Neural cell (in vitro differentiated cells): ENCODE measurements at regions not wholly inside any gene's neighbourhood (a gene's known extent, or its start where the extent isn't known, plus 50 kb on each side); places are given as distances from the start of the nearest gene placed in this dataset.

Experiments
- H2AFZ ChIP-seq: fragments of 200-600, 300-800 bp; sonication (generic), shearing (Covaris generic); 2 replicates; pipeline ENCODE4 v1.6.0; 2014; ENCODE audit warnings: low read depth, mild to moderate bottlenecking, antibody characterized with exemption, low read length, moderate library complexity
- H3F3A ChIP-seq: fragments of 200-600 bp; shearing (Covaris generic); 2 replicates; pipeline ENCODE4 v1.6.1; 2016; ENCODE audit warnings: mild to moderate bottlenecking, moderate library complexity, mixed read lengths, antibody characterized with exemption, low read length; ENCODE audit not compliant: insufficient read depth, poor library complexity, severe bottlenecking
- H3K27ac ChIP-seq: fragments of 200-600, 300-800 bp; sonication (generic), shearing (Covaris generic); 2 replicates; pipeline ENCODE4 v1.5.1; 2014; ENCODE audit warnings: mild to moderate bottlenecking, low read length, moderate library complexity
- H3K27me3 ChIP-seq: fragments of 300-800, 200-600 bp; sonication (generic), shearing (Covaris generic); 2 replicates; pipeline ENCODE4 v1.6.0; 2014; ENCODE audit warnings: mild to moderate bottlenecking, low read depth, low read length, moderate library complexity; ENCODE audit not compliant: insufficient read depth
- H3K36me3 ChIP-seq: fragments of 300-800, 200-600 bp; sonication (generic), shearing (Covaris generic); 2 replicates; pipeline ENCODE4 v1.5.1; 2014; ENCODE audit warnings: mild to moderate bottlenecking, antibody characterized with exemption, low read length, moderate library complexity; ENCODE audit not compliant: insufficient read depth
- H3K4me2 ChIP-seq: fragments of 300-800, 200-600 bp; sonication (generic), shearing (Covaris generic); 2 replicates; pipeline ENCODE4 v1.6.0; 2014; ENCODE audit warnings: mild to moderate bottlenecking, low read length
- H3K4me3 ChIP-seq: fragments of 300-800, 200-600 bp; sonication (generic), shearing (Covaris generic); 2 replicates; pipeline ENCODE4 v1.5.1; 2014; ENCODE audit warnings: mild to moderate bottlenecking, low read length, moderate library complexity
- H3K79me2 ChIP-seq: fragments of 200-600 bp; shearing (Covaris generic); replicated peaks from 2 replicates; pipeline ENCODE4 v1.6.0; 2014; ENCODE audit warnings: mild to moderate bottlenecking, low read length, moderate library complexity; ENCODE audit not compliant: insufficient read depth
- H3K9ac ChIP-seq: fragments of 300-800, 200-600 bp; sonication (generic), shearing (Covaris generic); 2 replicates; pipeline ENCODE4 v1.6.1; 2016; ENCODE audit warnings: mild to moderate bottlenecking, low read length, mixed read lengths
- H3K9me2 ChIP-seq: fragments of 200-600 bp; shearing (Covaris generic); 2 replicates; pipeline ENCODE4 v1.6.1; 2016; ENCODE audit warnings: mild to moderate bottlenecking, low read length, mixed read lengths; ENCODE audit not compliant: insufficient read depth
- H3K9me3 ChIP-seq: fragments of 200-600, 300-800 bp; sonication (generic), shearing (Covaris generic); 2 replicates; pipeline ENCODE4 v1.6.1; 2016; ENCODE audit warnings: mild to moderate bottlenecking, mixed run types, low read length, moderate library complexity, mixed read lengths
- H4K20me1 ChIP-seq: fragments of 200-600 bp; shearing (Covaris generic); 2 replicates; pipeline ENCODE4 v1.6.1; 2016; ENCODE audit warnings: mild to moderate bottlenecking, mixed run types; ENCODE audit not compliant: insufficient read depth
- CTCF ChIP-seq: fragments of 450-650 bp; IDR thresholded peaks from 2 replicates; pipeline ENCODE4 v1.5.1; 2014; ENCODE audit warnings: antibody characterized with exemption, mild to moderate bottlenecking, moderate library complexity; ENCODE audit not compliant: poor library complexity, severe bottlenecking
- EP300 ChIP-seq: fragments of 450-650 bp; conservative IDR thresholded peaks from 2 replicates; pipeline ENCODE4 v1.6.1; 2014; ENCODE audit warnings: antibody characterized with exemption, mild to moderate bottlenecking, moderate library complexity; ENCODE audit not compliant: poor library complexity, severe bottlenecking
- EZH2 ChIP-seq: fragments of 200-600, 300-800 bp; shearing (Covaris generic), sonication (generic); IDR thresholded peaks from 2 replicates; pipeline ENCODE4 v1.6.1; 2014; ENCODE audit warnings: antibody characterized with exemption, low read length, borderline replicate concordance, mild to moderate bottlenecking; ENCODE audit not compliant: insufficient read depth, poor library complexity, severe bottlenecking
- MXI1 ChIP-seq: fragments of 450-650 bp; conservative IDR thresholded peaks from 2 replicates; pipeline ENCODE4 v1.6.1; 2014; ENCODE audit warnings: antibody characterized with exemption, mild to moderate bottlenecking; ENCODE audit not compliant: poor library complexity, severe bottlenecking
- POLR2AphosphoS5 ChIP-seq: IDR thresholded peaks from 2 replicates; pipeline ENCODE4 v1.6.1; 2012
- RAD21 ChIP-seq: fragments of 450-650 bp; conservative IDR thresholded peaks from 2 replicates; pipeline ENCODE4 v1.6.1; 2014; ENCODE audit warnings: antibody characterized with exemption, mild to moderate bottlenecking, moderate library complexity
- REST ChIP-seq: IDR thresholded peaks from 2 replicates; pipeline ENCODE4 v1.6.1; 2012; ENCODE audit warnings: borderline replicate concordance
- SMC3 ChIP-seq: fragments of 450-650 bp; conservative IDR thresholded peaks from 2 replicates; pipeline ENCODE4 v1.6.1; 2014; ENCODE audit warnings: antibody characterized with exemption, mild to moderate bottlenecking, moderate library complexity; ENCODE audit not compliant: poor library complexity
- TAF1 ChIP-seq: IDR thresholded peaks from 2 replicates; pipeline ENCODE4 v1.6.1; 2012; ENCODE audit warnings: low read depth

GRCh38 chr18:5653802-5654201 is 110.0 kb upstream of the EPB41L3 start:
- TF ChIP-seq RAD21 (no peak), TAF1 (no peak), MXI1 (no peak), SMC3 (no peak), CTCF (no peak), EP300 (no peak), EZH2 (no peak)
- Histone ChIP-seq H3K36me3 (no peaks in the 10 kb centered on the region), H3K9me2 (no peaks in the 10 kb centered on the region), H3K4me3 (no peak overlapping the region), H3K9me3 (no peaks in the 10 kb centered on the region), H3K4me2 (no peak overlapping the region), H3K27ac (no peak overlapping the region), H3K27me3 (no peaks in the 10 kb centered on the region), H4K20me1 (no peaks in the 10 kb centered on the region), H2AFZ (no peak overlapping the region), H3K79me2 (no peaks in the 10 kb centered on the region), H3K9ac (no peak overlapping the region), H3F3A (no peaks in the 10 kb centered on the region)

- H3K9ac ChIP-seq = no peak overlapping the region
- no peak overlapping the region for H3K27ac ChIP-seq
- no peaks in the 10 kb centered on the region for H3K36me3 ChIP-seq
- H3K9me2 ChIP-seq = no peaks in the 10 kb centered on the region
- H3K4me3 ChIP-seq = no peak overlapping the region
- TF ChIP-seq TAF1 (no peak), CTCF (no peak), REST (no peak), SMC3 (no peak), POLR2AphosphoS5 (no peak)
- no peaks in the 10 kb centered on the region for H3K27me3 ChIP-seq
- H2AFZ ChIP-seq = no peak overlapping the region
- no peaks in the 10 kb centered on the region for H3K9me3 ChIP-seq
- H4K20me1 ChIP-seq = no peaks in the 10 kb centered on the region
- no peak overlapping the region for H3K4me2 ChIP-seq
- H3K79me2 ChIP-seq = no peaks in the 10 kb centered on the region
- H3F3A ChIP-seq = no peaks in the 10 kb centered on the region
Observed at GRCh38 chr18:5651736-5652135, 107.9 kb upstream of the EPB41L3 start.
